Uterus (tissue), 2 donors: ENCODE measurements at regions not wholly inside any gene's neighbourhood (a gene's known extent, or its start where the extent isn't known, plus 50 kb on each side); places are given as distances from the start of the nearest gene placed in this dataset.

Experiments
- POLR2A ChIP-seq, 2 donors: fragments of 450-650 bp; IDR thresholded peaks; one replicate each; pipeline ENCODE4 v1.6.1; 2016; ENCODE audit warnings: antibody characterized with exemption in 2 of 2, mild to moderate bottlenecking in 1 of 2, moderate library complexity in 1 of 2
- TF ChIP-seq, protein P1 (sequence below), 4 experiments: fragments of 200-600 bp in 2 of 4; fragments of 450-650 bp in 2 of 4; sonication (generic) in 2 of 4; IDR thresholded peaks; one replicate each; pipeline ENCODE4 v1.5.1; 2016 to 2019; ENCODE audit warnings: antibody characterized with exemption in 4 of 4, mild to moderate bottlenecking in 2 of 4, moderate library complexity in 1 of 4

DNA sequence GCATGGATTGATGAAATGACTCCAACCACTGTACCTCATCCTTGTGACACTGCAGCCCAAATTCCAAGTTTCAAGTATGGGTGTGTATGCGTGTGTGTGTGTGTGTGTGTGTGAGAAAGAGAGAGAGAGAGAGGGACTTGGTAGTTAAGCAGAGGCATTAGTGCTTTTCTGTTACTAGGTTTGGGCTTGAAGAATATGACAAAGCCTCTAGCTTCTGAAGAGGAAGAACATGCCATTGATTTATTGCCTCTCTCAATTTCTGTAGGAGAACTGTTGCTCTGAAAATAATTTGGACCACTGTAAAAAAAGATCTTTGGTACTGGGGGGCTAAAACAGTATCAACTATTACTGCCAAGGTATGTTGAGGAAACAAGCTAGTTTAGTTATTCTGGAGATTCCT, 139.2 kb downstream of the AQP9 start:
- TF ChIP-seq, protein P1, sequence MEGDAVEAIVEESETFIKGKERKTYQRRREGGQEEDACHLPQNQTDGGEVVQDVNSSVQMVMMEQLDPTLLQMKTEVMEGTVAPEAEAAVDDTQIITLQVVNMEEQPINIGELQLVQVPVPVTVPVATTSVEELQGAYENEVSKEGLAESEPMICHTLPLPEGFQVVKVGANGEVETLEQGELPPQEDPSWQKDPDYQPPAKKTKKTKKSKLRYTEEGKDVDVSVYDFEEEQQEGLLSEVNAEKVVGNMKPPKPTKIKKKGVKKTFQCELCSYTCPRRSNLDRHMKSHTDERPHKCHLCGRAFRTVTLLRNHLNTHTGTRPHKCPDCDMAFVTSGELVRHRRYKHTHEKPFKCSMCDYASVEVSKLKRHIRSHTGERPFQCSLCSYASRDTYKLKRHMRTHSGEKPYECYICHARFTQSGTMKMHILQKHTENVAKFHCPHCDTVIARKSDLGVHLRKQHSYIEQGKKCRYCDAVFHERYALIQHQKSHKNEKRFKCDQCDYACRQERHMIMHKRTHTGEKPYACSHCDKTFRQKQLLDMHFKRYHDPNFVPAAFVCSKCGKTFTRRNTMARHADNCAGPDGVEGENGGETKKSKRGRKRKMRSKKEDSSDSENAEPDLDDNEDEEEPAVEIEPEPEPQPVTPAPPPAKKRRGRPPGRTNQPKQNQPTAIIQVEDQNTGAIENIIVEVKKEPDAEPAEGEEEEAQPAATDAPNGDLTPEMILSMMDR (IDR thresholded peaks at IDR 0.05) = no peak
- TF ChIP-seq POLR2A (IDR thresholded peaks at IDR 0.05) = no peak
